ENCODE measurements at regions not wholly inside any gene's neighbourhood (a gene's known extent, or its start where the extent isn't known, plus 50 kb on each side); places are given as distances from the start of the nearest gene placed in this dataset.

GRCh38 chr11:33999393-33999792, 52.1 kb upstream of the CAPRIN1 start:
- TF ChIP-seq CTCF (IDR thresholded peaks at IDR 0.05; ENCODE audit: poor library complexity) (no peak), EZH2 (IDR thresholded peaks at IDR 0.05; ENCODE audit: borderline replicate concordance) (no peak)
